ENCODE measurements at regions not wholly inside any gene's neighbourhood (a gene's known extent, or its start where the extent isn't known, plus 50 kb on each side); places are given as distances from the start of the nearest gene placed in this dataset.

DNA sequence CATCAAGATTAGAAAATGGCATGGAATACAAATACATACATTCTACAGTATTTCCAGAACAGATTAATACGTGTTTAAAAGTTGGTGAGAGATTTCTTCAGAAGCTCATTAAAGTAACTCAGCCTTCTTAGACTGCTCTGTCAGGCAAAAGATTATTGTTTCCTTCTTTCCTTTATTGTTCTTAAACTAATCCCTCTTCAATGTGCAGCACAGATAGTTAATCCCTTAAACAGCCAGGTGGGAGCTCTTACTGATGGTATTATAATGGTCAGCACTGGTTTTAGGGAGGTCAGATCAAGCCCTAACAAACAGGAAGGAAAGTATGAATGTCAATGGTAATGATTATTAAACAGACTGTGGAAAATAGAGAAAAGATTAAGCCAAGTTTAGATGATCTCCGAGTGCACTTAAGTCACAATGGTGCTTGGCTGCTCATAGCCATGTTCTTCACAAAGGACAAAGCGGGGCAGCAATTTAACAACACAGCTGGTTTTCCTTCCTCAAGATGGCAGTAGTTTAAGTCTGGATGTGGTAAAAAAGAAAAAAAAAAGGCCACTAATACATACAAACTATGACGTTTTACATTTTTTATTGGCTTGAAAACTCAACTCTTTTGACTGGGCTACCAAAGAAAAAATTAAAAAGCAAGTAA, 992.6 kb downstream of the PCDH9 start:
- H3K4me3 ChIP-seq (replicated peaks in 1 of 3; ENCODE audit: insufficient read depth in 1 of 3, low read depth in 1 of 3, low read length in 3 of 3), result no peak overlapping the region
- H3K79me2 ChIP-seq (ENCODE audit: control insufficient read depth, insufficient read depth, low read length), result no peaks in the 10 kb centered on the region
- ChIA-PET CTCF (no interaction called here), POLR2A (no interaction called here)
- H4K20me1 ChIP-seq (replicated peaks; ENCODE audit: control insufficient read depth, extremely low read depth, insufficient read depth, low read length), result no peaks in the 10 kb centered on the region
- dilution Hi-C loops (cut with MboI; ENCODE audit: extremely low pct_ligation_motif_present, low sequenced_read_pairs), result no loop called here
- intact Hi-C loops (cut with micrococcal nuclease), result no loop called here
- H3K9me3 ChIP-seq (replicated peaks; ENCODE audit: control insufficient read depth, insufficient read depth, low read length), result no peaks in the 10 kb centered on the region
- TF ChIP-seq, protein P1, sequence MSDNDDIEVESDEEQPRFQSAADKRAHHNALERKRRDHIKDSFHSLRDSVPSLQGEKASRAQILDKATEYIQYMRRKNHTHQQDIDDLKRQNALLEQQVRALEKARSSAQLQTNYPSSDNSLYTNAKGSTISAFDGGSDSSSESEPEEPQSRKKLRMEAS (IDR thresholded peaks at IDR 0.05; ENCODE audit: insufficient read depth, insufficient read length), result no peak
- TF ChIP-seq, protein P2, sequence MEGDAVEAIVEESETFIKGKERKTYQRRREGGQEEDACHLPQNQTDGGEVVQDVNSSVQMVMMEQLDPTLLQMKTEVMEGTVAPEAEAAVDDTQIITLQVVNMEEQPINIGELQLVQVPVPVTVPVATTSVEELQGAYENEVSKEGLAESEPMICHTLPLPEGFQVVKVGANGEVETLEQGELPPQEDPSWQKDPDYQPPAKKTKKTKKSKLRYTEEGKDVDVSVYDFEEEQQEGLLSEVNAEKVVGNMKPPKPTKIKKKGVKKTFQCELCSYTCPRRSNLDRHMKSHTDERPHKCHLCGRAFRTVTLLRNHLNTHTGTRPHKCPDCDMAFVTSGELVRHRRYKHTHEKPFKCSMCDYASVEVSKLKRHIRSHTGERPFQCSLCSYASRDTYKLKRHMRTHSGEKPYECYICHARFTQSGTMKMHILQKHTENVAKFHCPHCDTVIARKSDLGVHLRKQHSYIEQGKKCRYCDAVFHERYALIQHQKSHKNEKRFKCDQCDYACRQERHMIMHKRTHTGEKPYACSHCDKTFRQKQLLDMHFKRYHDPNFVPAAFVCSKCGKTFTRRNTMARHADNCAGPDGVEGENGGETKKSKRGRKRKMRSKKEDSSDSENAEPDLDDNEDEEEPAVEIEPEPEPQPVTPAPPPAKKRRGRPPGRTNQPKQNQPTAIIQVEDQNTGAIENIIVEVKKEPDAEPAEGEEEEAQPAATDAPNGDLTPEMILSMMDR (IDR thresholded peaks at IDR 0.05; ENCODE audit: extremely low read depth in 1 of 2, insufficient read depth in 1 of 2, low read depth in 1 of 2, low read length in 2 of 2), result no peak
- TF ChIP-seq POLR2A (IDR thresholded peaks at IDR 0.05; ENCODE audit: low read depth, low read length), result no peak
- TF ChIP-seq JUN (IDR thresholded peaks at IDR 0.05; ENCODE audit: borderline replicate concordance, insufficient read depth, insufficient read length, low read depth), result no peak
- TF ChIP-seq POLR2AphosphoS5 (IDR thresholded peaks at IDR 0.05; ENCODE audit: insufficient read depth, low read depth, low read length), result no peak
- no peak for TF ChIP-seq GATA2 (IDR thresholded peaks at IDR 0.05; ENCODE audit: insufficient read depth, insufficient read length, low read depth, low read length)
- no peak for TF ChIP-seq MYC (IDR thresholded peaks at IDR 0.05; ENCODE audit: low read depth, low read length)
- TF ChIP-seq FOS (IDR thresholded peaks at IDR 0.05; ENCODE audit: borderline replicate concordance, insufficient read depth, low read length), result no peak
- TF ChIP-seq EZH2 (IDR thresholded peaks at IDR 0.05; ENCODE audit: borderline replicate concordance, low read depth, low read length, severe bottlenecking), result no peak
- H3K27ac ChIP-seq (ENCODE audit: insufficient read depth, low read depth, low read length), result no peak overlapping the region
- no peaks in the 10 kb centered on the region for H3K4me1 ChIP-seq (ENCODE audit: control insufficient read depth, extremely low read depth, insufficient read depth, low read length)
- no peaks in the 10 kb centered on the region for H3K9me1 ChIP-seq (replicated peaks; ENCODE audit: control insufficient read depth, extremely low read depth, insufficient read depth, low read length)
- BruUV-seq (replicated peaks), result no TSS peak
- H3K4me2 ChIP-seq (ENCODE audit: insufficient read depth, low read length), result no peak overlapping the region
- H3K9ac ChIP-seq (replicated peaks; ENCODE audit: extremely low read depth, insufficient read depth, low read length), result no peak overlapping the region
- no peaks in the 10 kb centered on the region for H3K36me3 ChIP-seq (ENCODE audit: control insufficient read depth in 2 of 2, extremely low read depth in 1 of 2, insufficient read depth in 2 of 2, low read length in 2 of 2)
- no peak overlapping the region for H2AFZ ChIP-seq (ENCODE audit: low read depth, low read length)
- FAIRE-seq (no peak), DNase-seq (ENCODE audit: low read depth, low spot score) (no peak)
- H3K27me3 ChIP-seq (ENCODE audit: control insufficient read depth in 2 of 2, insufficient read depth in 2 of 2, low read length in 2 of 2), result no peaks in the 10 kb centered on the region

Data from endothelial cell of umbilical vein (primary cell).